Frontal cortex (tissue), 3 donors: ENCODE measurements at regions not wholly inside any gene's neighbourhood (a gene's known extent, or its start where the extent isn't known, plus 50 kb on each side); places are given as distances from the start of the nearest gene placed in this dataset.
"Not testable (repeated sequence)": the region's sequence is repeated elsewhere in the genome, so short reads cannot be mapped to it uniquely, and the experiment has no call there.

Experiments
- DNase-seq, 2 donors: peaks; one replicate each; pipeline ENCODE4 v3.0.0; 2012; ENCODE audit warnings: low spot score in 2 of 2
- FAIRE-seq: peaks from 2 replicates; lab custom pipeline; 2012; peaks lifted over from hg19 to GRCh38; lab: Jason Lieb, UNC
- donor health status: control.
- donor health status: control.
- donor health status: control.

DNA sequence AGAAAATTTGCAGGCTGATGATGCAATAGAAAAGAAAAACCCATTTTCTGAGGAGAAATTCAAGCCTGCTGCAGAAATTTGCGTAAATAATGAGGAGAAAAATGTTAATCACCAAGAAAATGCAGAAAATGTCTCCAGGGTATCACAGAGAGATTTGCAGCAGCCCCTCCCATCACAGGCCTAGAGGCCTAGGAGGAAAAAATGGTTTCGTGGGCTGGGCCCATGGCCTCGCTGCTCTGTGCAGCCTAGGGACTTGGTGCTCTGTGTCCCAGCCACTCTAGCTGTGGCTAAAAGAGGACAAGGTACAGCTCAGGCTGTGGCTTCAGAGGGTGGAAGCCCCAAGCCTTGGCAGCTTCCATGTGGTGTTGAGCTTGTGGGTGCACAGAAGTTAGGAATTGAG lies 374.8 kb upstream of the BOD1L1 start:
- not testable (repeated sequence) for DNase-seq, FAIRE-seq

DNA sequence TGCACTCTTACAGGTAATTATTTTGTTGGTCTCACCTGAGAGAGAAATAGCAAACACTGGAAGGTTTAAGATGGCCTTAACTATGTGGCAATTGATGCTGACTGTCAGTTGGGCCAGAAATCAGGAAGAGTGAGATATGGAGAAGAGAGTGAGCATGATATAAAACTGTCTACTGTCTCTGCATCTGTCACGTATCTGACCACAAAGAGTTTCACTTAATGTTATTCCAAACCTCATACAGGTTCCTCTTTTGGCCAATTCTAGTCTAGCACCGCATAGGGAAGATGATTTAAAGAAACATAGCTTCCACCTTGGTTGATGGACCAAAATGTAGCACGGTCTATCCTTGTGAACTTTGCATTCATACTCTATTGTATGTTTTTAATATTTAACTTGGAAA lies 381.0 kb upstream of the BOD1L1 start:
- no peak for FAIRE-seq
- DNase-seq = no peak

DNA sequence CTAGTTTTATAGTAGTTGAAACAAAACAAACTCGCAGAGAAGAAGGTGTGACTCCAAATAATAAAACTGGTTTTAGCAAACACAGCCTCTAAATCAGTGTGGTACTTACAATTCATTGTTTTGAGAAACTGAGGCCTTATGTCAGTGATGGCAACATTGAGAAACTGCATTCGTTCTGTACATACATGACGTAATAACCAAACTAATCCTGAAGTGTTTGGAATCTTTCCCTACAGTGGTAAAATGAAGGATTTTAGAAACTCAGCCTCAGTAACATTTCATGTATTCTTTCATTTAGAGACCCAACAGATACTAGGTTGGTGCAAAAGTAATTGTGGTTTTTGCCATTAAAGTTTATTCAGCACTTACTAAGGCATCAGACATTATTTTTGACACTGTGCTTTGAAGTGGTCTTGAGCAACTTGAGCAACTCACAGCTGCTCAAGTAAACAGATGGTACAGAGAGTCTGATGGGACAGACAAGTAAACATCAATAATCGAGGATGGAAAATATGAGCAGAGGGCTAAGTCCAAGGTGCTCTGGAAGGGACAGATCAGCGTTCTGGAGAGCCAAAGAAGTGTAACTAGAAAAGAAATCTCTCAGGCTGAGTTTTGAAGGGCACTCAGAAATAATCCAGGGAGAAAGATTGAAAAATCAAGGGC lies 390.8 kb upstream of the BOD1L1 start:
- FAIRE-seq (no peak), DNase-seq (no peak)

DNA sequence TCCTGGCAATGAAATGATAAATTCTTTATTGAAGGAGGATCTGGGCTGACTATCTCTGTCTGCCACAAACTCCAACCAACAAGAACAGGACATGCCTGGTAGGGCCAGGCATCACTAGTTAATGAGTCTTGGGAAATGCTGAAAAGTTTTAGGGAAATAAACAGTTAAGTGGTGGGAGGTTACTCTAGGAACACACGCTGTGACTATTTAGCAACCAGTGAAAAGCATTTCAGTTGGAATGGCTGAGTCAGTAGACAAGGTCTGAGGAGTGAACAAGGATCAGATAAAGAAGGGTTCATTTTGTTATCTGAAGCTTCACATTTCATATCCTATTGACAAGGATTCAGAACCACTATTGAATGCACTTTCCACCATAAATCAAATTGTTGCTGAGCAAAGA lies 394.9 kb upstream of the BOD1L1 start:
- no peak for DNase-seq
- FAIRE-seq = no peak

DNA sequence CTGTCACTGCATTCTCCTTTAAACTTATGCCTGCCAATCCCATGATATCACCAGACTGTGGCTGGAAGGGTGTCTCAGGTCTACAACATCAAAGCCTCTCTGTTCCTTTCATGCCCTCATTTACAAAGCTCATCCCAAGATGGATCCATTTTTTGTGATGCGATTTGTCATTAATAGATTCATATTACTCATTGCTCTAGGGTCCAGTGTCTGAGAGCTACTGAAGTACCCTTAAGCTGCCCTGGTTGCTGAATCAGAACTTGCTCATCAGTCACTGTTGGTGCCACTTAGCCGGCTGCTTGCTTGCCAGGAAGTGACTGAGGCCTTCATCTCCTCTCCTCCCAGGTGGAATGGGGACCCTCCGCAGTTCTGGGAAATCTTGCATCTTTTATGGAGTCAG lies 395.5 kb upstream of the BOD1L1 start:
- no peak for FAIRE-seq
- no peak for DNase-seq

DNA sequence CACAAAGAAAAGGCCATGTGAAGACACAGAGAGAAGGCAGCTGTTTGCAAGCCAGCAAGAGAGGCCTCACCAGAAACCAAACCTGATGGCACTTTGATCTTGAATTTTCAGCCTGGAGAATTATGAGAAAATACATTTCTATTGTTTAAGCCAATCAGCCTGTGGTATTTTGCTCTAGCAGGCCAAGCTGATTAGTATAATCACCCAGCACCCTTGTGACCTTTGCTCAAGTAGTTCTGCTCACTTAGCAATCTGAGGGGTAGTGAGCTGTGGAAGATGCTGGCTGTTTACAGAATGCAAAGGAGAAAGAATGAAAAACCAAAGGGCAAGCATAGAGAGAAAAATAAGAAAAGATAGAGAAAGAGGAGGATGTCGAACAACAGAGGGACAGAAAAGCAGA lies 396.4 kb upstream of the BOD1L1 start:
- DNase-seq = no peak
- no peak for FAIRE-seq

DNA sequence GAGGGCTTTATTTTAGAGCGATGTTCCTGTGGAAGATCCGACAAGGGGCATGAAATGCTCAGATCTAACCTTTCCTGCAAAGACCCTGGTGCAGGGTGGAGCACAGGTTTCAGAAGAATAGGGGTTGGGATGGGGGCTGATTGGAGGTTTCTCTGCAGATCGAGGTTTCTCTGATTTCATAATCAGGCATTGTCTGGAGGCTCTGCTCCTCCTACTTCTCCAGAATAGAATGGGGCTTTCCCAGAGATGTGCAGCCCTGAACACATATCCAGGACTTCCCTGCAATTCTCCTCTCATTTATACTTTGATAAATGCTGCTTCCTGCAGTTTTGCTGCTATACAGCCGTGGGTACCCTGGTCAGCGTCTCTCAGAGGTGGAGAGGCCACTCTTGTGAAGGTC lies 397.6 kb upstream of the BOD1L1 start:
- DNase-seq = no peak
- FAIRE-seq = no peak

DNA sequence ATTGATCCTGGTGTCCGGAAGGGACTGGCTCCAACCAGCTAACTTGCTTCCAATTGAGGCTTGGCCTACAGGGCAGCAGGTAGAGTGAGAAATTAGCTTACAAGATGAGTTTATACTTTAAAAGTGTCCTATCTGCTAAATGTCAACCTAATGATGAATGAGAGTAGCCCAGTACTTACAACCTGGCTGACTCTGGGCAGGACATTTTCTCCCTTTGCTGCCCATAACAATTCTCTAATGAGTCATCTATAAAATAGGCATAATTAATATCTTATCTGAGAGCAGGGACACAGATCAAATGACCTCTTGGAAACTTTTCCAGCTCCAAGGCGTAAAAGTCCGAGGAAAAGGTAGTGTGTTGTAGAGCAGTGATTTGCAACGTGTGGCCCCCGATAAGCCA lies 398.4 kb upstream of the BOD1L1 start:
- FAIRE-seq (no peak), DNase-seq (no peak)

DNA sequence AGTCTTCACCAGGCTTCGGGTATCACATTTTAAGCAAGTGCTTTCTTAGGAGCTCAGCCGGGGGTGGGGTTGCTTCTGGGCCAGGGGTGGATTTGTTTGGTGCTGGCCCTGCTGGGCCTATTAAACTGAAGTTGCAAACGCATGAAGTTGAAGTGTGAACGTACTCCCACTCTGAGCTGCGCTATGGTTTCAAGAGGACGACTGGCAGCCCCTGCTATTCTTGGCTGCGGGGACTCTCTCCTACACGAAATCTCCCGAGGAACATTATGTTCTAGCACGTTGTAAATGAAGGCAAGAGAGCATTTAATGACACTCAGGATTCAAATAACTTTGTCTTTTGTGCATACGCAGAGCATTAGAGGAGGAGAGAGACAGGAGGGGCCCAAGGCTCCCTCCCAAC lies 401.3 kb upstream of the BOD1L1 start:
- FAIRE-seq = no peak
- DNase-seq = no peak

DNA sequence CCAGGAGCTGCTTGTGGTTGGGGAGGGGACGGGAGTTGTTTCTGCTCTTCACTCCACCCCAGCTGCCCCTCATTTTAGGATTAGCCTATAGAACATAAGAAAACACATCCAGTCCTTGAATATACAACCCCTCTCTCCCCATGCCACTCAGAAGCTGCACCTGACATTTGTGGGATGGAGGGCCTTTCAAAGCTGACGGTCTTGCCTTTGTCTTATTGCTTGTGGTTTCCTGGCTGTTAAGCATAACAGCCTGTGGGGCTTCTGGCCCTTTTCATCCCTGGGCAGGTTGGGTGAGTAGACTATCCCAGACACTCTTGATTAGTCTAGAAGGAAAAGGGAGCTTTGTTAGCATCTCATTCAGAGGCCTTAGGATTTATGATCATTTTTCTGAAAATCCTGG lies 407.6 kb upstream of the BOD1L1 start:
- FAIRE-seq = no peak
- no peak for DNase-seq

DNA sequence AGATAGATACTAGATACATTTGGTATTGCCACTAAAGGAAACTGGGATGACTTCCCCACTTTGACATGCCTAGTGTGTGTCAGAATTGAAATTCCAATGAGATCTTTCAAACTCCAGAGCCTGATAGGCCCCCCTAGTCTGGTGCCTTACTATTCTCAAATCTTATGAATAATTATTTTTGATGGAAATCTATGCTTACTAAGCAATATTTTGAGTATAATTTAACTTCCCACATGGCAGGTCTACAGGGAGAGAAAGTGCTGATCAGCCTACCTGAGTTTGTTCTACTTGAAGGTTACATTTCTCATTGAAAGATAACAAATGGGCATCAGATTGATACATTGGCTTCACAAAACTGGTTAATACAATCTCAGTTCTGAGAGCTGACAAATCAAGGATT lies 415.7 kb upstream of the BOD1L1 start:
- FAIRE-seq (no peak), DNase-seq (no peak)

DNA sequence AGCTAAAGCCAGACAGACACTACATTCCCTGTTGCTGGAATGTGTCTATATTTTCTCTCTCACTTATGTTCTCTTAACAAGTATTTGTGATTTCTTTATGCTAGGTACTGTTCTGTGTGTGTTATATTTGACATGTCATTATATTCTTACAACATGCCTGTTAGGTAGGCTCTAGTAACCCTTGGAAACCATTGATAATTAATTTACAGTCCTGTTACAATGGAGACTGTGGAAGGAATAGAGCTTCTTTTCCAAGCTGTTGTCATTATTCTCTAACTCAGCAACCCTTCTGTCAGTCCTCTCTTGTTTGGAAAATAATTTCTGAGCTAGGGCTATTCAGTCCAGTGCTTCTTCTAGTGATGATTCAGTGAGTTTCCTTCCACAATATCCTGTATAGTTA lies 419.1 kb upstream of the BOD1L1 start:
- FAIRE-seq = no peak
- no peak for DNase-seq

DNA sequence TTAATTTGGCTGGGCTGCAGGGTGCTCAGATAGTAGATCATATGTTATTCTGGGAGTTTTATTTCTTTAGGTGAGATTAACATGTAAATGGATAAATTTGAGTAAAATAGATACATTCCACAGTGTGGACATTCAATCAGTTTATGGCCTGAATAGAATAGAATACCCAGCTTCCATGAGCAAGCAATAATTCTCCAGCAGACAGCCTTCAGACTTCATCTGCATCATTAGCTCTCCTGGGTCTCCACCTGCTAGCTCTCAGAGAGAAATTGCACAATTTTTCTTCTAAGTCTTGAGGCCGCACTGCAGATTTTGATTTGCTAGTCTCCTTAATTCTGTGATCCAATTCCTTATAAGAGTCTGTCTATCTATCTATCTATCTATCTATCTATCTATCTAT lies 420.3 kb upstream of the BOD1L1 start:
- no peak for FAIRE-seq
- no peak for DNase-seq

DNA sequence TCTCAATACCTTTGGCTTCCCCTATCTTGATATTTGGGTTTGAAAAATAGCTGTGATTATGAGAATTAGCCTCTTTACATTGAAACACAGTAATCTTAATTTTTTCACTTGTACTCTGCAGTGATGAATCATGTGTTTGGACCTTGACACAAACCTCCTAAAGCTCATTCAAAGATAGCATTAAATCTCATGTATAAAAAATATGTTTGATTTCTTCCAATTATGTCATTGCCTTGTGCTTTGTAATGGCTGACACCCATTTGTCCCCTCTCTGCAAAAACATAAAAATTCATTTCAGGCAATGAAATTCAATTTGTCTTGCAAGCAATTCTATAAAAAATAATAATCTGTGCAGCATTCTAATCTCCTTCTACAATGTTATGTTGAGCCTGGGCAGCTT lies 422.4 kb upstream of the BOD1L1 start:
- DNase-seq (no peak), FAIRE-seq (no peak)

DNA sequence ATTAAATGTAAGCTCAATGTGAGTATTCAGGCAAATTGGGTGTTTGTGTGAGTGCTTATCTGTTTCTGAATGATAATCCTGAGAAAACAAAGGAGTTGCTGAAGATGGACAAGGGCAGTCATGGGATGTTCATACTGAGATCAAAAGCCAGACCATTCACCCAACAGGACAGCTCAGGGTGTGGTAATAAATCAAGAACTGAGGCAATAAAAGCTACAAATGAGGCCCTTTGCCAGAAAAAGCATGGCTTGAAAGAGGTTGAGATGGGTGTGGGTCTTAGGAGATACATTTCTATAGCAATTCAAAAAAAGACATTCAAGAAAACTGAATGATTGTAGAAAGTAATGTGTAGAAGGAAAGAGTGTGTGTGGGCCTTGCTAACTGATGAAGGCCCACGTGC lies 425.8 kb upstream of the BOD1L1 start:
- DNase-seq (no peak), FAIRE-seq (no peak)

DNA sequence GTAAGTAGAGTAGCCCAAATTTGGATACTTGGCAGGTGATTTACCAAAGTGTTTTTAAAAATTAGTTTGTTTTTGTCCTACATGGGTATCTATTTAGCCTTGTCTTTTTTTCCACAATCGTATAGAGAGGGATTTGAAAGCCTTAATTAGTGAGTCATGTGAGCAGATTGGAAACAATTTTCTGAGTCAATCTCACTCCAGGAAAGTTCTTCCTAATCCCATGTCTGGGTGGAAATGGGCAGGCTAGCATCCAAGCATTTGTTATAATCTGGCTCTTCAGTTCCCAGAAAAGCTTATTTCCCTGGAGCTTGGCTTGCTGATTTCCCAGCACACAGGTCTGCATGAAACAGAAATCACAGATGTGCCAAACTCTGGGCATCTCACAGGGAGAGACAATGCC lies 426.9 kb upstream of the BOD1L1 start:
- no peak for DNase-seq
- FAIRE-seq = no peak

DNA sequence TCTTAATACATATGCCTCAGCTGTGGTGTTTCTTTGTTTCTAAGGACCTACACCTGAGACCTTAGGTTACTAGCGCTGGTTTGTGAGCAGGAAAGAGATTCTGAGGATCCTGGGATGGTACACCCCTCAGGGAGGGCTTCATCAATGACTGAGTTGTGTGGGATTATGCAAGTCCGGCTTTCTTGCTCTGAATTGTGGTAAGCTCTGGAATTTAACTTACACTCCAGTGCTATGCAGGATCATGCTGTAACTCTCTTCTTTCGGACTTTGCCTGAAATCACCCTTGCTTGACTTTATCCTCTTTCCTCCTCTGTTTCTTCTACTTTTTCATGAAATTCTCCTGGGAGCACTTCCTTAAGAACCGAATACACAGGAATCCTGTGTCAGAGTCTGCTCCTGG lies 431.5 kb upstream of the BOD1L1 start:
- DNase-seq = no peak
- FAIRE-seq = no peak

DNA sequence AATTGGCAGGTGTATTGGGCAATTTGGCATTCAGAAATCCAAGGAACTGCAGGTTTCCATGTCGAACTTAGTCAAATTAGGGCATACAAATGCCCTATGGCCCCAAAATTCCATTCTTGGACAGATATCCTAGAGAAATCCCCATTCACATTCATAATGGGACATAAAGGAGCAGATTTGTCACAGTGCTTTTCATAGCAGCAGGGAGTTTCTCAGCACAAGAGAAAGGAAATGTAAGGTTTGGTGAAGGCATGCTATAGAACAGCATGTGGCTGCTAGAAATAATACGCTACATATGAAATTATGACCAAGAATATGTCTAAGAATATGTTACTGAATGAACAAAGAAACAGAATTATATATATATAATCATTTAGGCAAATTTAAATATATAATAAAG lies 437.5 kb upstream of the BOD1L1 start:
- DNase-seq (no peak), FAIRE-seq (no peak)

DNA sequence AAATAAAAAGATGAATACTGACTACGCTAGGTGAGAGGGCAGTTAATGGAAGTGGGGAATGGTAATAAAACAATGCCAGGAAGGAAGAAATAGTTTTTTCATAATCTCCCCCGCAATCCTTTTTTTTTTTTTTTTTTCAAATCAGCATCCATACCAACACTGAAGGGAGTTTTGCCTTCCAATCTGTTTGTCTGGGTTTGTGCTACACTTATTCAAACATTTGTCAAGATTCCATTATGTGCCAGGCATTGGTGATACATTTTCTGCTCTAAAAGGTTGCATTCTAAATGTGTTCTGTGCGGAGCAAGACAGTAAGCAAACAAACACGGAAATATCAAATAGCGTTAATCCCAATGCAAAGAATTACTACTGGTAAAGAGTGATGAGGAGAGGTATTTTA lies 437.9 kb upstream of the BOD1L1 start:
- FAIRE-seq = no peak
- DNase-seq = no peak

DNA sequence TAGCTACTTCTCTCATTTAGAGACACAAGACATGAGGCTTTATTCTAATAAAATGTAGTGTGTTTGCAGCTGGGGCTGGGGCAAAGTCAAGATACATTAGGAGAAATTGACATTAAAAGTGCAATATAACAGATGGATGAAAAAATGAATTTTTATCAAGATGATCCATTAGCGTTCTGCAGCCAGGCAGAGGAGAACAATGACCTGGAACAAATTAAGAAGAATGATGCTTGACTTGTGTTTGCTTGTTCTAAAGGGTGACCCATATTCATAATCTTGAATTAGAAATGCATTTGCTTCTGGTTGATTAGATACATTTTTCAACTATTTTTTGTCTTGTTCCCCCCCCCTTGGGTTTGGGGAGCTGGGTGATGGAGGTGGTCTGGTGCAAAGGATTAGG lies 439.5 kb upstream of the BOD1L1 start:
- FAIRE-seq (no peak), DNase-seq (no peak)

DNA sequence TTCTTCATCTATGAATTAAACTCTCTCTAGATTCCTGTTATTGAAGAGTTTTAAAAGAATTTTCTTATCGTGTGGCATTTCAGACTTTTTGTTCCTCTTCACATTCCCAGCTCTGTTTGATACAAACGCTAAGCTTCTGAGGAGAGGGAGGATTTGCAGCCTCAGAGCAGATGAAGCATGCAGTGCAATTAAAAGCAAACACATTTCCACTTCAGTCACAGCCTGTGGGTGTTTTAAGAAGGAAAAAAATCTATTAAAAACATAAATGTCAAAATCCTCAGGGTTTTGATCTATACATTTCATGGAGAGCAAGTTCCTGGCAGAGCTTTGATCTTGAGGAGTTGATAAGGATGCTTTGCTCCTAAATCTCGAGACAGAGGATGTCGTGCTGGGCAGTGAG lies 442.4 kb upstream of the BOD1L1 start:
- no peak for DNase-seq
- no peak for FAIRE-seq

DNA sequence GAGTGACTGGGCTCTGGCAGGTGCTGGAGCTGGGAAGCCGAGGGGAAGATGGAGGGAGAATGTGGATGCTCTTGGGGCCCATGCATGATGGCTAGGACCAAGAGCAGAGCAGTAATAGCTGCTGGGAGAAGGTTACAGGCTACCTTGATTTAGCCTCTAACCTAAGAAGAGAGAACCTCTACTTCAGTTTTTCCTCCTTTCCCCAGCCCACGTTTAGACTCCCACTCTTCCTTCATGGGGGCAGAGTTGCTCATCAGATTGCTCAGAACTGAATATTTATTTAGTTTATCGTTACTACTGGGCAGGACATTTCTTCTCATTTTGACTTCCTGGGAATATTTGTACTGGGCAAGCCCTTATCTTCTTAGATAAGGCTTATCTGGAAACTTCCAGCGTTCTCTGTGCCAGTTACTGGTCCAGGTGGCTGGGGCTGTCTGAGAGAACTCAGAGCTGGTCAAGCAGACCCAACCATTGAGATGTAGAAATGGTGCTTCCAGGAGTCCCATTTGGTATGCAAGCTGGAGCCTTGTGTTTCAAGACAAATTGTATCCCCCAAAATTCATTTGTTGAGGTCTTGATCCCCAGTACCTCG lies 442.9 kb upstream of the BOD1L1 start:
- FAIRE-seq (no peak), DNase-seq (no peak)
